ENCODE measurements at regions not wholly inside any gene's neighbourhood (a gene's known extent, or its start where the extent isn't known, plus 50 kb on each side); places are given as distances from the start of the nearest gene placed in this dataset.
"Not testable (repeated sequence)": the region's sequence is repeated elsewhere in the genome, so short reads cannot be mapped to it uniquely, and the experiment has no call there.

DNA sequence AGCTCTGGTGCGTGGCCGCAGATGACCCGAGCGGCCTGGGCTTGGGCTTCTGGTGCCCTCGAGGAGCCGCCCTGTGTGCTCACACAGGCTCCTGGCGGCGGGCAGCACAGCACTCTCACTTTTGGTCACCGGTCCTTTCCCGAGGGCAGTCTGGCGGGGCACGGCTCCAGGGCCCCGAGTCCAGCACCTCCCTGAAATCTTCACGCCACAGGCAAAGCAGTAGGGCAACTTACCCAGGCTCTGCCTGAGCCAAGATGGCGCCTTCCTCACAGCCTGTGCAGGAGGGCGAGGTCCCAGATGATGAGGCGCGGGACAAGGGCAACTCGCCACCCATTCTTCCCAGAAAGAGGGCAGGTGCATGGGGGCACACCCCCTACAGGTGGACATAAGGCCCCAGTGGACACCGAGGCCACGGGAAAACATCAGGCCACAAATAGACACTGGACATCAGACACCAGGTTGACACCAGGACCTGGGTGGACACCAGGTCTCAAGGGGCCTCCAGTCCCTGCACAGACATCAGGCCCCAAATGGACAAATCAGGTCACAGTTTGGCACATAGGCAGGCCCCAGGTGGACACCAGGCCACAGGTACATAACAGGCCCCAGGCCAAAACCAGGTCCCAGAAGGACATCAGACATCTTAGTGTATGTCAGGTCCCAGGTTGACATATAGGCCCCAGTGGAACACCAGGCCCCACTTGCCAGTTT lies 57.6 kb upstream of the SEPTIN5 start:
- intact Hi-C loops (cut with DNase I) = no loop called here
- ATAC-seq = no peak
- no peak for DNase-seq (ENCODE audit: low spot score)

GRCh38 chr22:19657252-19658056 lies 56.8 kb upstream of the SEPTIN5 start:
- ATAC-seq (no peak), DNase-seq (ENCODE audit: low spot score) (no peak)
- intact Hi-C loops (cut with DNase I) = no loop called here

DNA sequence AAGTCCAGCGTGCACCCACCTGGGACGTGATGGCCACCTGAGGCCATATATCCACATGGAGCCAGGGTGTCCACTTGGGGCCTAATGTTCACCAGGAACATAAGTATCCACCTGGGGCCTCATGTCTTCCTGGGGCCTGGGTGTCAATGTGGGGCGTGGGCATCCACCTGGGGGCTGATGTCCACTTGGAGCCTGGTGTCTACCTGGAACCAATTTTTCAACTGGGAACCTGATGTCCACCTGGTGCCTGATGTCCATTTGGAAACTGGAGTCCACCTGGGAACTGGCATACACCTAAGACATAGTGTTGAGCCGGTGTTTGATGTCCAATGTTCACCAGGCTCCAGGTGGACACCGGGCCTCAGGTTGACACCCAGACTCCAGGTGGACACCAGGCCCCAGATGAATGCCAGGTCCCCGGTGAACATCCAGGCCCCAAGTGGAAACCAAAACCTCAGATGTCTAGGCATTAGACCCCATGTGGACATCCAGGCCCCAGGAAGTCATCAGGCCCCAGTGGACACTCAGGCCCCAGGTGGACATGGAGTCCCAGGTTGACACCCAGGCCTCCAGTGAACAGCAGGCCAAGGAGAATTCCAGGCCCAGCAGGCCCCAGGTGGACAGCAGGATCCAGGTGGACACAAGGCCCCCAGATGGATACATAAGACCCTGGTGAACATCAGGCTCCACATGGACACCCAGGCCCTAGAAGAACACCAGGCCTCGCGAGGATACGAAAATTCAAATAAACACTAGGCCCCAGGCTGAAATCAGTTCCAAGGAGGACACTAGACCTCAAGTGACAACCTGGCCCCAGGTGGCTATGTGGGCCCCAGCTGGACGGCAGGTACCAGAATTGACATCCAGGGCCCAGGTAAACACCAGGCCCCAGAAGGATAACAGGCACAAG lies 56.0 kb upstream of the SEPTIN5 start:
- intact Hi-C loops (cut with DNase I) = no loop called here
- DNase-seq (ENCODE audit: low spot score) = no peak
- no peak for ATAC-seq

DNA sequence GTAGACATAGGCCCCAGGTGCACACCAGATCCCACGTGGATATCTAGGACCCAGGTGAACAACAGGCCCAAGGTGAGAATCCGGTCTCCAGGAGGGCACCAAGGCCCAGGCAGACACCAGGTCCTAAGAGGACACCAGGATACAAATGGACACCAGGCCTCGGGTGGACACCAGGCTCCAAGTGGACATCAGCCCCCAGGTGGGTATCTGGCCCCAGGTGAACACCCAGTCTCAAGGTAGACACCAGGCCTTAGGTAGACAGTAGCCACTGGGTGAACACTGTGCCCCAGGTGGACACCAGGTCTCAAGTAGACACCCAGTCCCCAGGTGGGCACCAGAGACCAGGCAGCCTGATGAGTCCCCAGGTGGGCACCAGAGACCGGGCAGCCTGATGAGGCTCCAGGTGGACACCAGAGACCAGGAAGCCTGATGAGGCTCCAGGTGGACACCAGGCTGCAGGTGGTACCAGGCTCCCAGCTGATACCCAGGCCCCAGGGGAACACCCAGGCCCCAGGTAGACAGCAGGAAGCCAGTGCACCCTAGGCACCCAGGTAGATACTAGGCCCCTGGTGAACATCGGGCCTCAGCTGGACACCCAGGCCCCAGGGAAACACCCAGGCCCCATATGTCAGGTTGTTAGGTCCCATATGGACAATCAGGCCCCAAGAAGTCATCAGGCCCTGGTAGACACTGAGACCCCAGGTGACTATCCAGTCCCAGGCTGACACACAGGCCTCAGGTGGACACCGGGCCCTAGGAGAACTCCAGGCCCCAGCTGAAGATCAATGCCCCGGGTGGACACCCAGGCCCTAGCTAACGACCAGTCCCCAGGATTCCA lies 55.1 kb upstream of the SEPTIN5 start:
- ATAC-seq = no peak
- DNase-seq (ENCODE audit: low spot score) = no peak
- intact Hi-C loops (cut with DNase I) = no loop called here

DNA sequence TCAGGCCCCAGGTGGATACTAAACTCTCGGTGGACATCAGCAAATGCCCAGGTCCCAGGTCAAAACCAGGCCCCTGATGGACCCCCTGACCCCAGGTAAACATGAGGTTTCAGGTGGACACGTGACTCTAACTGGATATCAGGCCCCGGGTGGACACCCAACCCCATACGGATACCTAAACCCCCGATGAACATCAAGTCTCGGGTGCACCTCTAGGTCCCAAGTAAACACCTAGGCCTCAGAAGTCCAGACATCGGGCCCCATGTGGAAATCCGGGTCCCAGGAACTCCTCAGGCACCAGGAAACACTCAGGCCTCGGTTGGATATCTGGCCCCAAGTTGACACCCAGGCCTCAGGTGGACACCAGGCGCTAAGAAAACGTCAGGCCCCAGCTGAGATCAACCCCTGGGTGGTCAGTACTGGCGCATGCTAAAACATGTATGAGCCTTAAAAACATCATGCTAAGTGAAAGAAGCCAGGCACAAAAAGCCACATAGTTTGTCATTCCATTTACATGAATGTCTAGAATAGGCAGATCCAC lies 54.4 kb upstream of the SEPTIN5 start:
- DNase-seq (ENCODE audit: low spot score) = no peak
- intact Hi-C loops (cut with DNase I) = no loop called here
- no peak for ATAC-seq

GRCh38 chr22:19660583-19660982 lies 53.7 kb upstream of the SEPTIN5 start:
- ATAC-seq; intact Hi-C loops (cut with DNase I); DNase-seq (ENCODE audit: low spot score): not testable (repeated sequence)

GRCh38 chr22:19661156-19661555 lies 53.1 kb upstream of the SEPTIN5 start:
- DNase-seq (ENCODE audit: low spot score) = no peak
- no peak for ATAC-seq
- intact Hi-C loops (cut with DNase I) = no loop called here

DNA sequence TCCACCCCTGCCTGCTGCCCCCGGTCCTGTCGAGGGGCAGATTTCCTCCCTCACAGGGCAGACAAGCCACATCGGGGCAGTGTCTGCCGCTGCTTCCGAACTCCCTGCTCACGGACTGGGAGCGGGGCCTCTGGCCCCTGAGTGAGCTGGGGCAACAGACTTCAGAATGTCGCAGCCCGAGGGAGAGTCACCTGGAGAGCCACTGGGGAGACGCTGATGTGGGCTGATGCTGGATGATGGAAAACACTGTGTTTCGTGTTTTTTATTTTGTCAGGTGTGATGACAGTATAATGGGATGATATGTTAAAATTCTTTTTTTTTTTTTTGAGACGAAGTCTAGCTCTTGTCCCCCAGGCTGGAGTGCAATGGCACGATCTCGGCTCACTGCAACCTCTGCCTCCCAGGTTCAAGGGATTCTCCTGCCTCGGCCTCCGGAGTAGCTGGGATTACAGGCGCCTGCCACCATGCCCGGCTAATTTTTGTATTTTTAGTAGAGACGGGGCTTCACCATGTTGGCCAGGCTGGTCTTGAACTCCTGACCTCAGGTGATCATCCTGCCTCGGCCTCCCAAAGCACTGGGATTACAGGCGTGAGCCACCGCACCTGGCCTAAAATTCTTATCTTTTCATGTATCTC lies 52.1 kb upstream of the SEPTIN5 start:
- not testable (repeated sequence) for ATAC-seq; DNase-seq (ENCODE audit: low spot score)

DNA sequence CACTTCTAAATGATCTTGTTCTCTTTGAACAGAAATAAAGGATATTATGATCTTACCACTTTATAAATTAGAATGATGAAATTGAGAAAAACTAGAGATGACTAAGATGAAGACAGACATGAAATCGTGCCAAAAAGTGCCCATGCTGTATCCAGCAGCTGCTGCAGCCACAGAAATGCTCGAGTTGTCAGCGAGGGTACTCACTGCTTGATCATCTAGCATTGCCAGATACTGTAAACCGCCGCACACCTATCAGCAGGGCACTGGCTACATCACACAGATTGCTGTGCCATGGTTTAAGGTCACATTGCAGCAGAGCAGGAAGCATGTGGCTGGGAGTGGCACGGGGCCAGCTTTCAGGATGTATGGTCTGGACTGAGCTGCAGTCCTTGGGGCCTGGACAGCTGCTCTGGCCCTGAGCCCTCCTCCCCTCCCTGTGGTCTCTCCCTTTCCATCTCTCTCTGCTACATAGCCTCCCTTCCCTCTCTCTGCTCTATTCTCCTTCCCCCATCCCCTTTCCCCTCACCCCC lies 51.0 kb upstream of the SEPTIN5 start:
- no peak for DNase-seq (ENCODE audit: low spot score)
- intact Hi-C loops (cut with DNase I) = no loop called here
- ATAC-seq = peak; percentile 61

More for the DNA sequence above, 52.1 kb upstream of the SEPTIN5 start:
- intact Hi-C loops (cut with DNase I) = not testable (repeated sequence)

GRCh38 chr22:19663821-19664355 lies 50.4 kb upstream of the SEPTIN5 start:
- DNase-seq (ENCODE audit: low spot score) (no peak), ATAC-seq (peak; percentile 61)
- intact Hi-C loops (cut with DNase I) = no loop called here

GRCh38 chr22:19664406-19664805 lies 49.9 kb upstream of the SEPTIN5 start:
- intact Hi-C loops (cut with DNase I) = no loop called here
- no peak for ATAC-seq

More at GRCh38 chr22:19664406-19664805, 49.9 kb upstream of the SEPTIN5 start:
- no peak for DNase-seq (ENCODE audit: low spot score)
